NCI-H1105 treated with DMSO at 0.1 percent for 48 hours (cell line): ENCODE measurements at regions not wholly inside any gene's neighbourhood (a gene's known extent, or its start where the extent isn't known, plus 50 kb on each side); places are given as distances from the start of the nearest gene placed in this dataset.

Experiments
- DNase-seq: peaks from one replicate; lab custom pipeline; 2025; lab: John Stamatoyannopoulos, UW

GRCh38 chr3:184508938-184509337 is 52.6 kb upstream of the EPHB3 start:
- DNase-seq: peak; percentile 30

- DNase-seq: no peak
Measured at GRCh38 chr3:184511741-184512140, 49.8 kb upstream of the EPHB3 start.
